ENCODE measurements at regions not wholly inside any gene's neighbourhood (a gene's known extent, or its start where the extent isn't known, plus 50 kb on each side); places are given as distances from the start of the nearest gene placed in this dataset.

DNA sequence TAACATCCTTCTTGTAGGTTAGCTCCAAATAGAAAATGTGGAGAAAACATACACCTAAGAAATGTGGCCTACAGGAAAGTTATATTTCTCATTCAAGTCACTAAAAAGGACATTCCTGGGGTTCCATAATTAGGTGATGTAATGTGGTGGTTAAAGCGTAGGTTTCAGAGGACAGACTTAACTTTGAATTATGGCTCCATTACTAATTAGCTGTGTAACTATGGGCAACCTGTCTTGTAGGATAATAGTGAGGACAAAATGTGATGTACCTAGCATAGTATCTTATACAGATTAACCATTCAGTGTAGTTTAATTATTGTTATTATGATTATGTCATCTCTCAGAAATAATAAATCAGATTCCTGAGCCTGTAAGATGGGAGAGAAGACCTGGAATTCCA lies 602.5 kb downstream of the TSN start:
- no peak for DNase-seq

DNA sequence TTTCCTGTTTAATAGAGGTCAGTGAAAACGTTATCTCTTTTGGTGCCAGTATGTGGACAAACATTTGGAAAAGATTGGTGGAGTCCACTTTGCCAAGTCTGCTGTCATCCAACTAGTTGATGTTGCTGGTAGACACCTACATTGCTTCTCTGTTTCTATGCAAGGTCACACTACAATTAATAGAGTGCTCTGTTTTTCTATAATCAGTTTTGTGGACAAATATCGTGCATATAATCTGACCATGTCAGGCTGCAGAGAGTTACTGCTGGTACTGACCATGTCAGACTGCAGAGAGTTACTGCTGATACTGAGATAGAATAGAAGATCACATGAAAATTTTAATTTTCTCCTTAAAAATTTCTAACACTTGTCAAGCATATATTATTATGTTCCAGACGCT lies 603.3 kb downstream of the TSN start:
- no peak for DNase-seq

DNA sequence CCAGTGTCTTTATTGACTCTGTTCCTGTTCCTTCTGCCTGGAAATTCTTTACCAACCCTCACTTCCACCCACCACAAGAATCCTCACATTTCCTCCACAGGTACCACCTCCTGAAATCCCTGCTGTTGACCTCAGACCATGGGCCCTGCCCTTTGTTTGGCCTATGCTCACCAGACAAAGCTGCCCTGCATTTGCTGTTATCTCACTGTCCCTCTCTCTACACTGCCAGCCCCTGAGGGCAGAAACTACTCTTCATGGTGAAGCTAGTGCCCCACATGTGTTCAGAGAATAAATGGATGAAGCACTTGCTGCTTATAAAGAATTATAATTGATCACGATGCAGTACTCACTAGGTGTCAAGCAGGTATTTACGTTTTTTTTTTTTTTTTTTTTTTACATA lies 608.4 kb downstream of the TSN start:
- DNase-seq = no peak

DNA sequence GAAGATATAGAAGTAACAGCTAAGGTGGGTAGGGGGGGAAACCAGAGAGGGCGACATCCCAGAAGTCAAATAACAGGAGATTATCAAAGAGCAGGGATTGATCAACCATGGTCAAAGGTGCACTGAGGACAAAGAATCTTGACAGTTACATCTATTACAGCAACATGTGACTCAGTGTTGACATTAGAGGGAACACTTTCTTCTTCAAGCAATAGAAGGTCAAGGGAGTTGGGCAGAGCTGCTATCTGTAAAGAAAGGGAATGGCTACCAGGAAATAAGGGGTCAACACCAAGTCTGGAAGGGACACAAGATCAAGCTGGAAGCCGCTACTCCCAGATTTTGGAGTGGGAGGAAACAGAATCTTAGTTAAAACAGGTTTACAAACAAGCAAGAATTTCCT lies 611.0 kb downstream of the TSN start:
- no peak for DNase-seq

DNA sequence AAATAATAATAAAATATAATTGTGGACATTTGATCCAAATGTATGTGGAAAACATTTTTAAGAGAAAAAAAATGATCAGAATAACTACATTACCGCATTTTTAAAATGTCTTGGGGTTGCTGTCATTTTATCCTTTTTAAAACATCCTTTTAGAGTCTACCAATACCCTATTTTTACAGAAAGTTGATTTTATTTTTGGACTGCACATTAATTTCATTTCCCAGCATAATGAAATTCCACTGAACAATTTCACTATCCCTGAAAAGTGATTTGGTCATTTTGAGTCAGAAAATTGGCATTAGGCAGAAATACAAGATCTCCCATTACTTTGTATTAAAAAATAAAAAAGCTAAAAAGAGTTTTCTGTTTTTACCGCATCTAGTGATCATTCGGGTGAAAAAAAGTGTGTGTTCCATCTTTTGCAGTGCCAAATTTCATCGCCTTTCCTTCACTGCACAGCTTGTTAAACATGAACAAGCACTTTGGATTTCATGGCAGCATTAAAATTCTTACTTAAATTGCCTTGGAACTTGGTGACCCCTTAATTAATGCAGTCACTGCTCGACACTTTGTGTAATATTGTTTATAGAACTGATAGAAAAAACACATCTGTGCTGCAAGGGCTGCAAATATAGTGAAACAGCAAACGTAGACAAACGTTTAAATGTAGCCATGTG lies 611.7 kb downstream of the TSN start:
- no peak for DNase-seq

DNA sequence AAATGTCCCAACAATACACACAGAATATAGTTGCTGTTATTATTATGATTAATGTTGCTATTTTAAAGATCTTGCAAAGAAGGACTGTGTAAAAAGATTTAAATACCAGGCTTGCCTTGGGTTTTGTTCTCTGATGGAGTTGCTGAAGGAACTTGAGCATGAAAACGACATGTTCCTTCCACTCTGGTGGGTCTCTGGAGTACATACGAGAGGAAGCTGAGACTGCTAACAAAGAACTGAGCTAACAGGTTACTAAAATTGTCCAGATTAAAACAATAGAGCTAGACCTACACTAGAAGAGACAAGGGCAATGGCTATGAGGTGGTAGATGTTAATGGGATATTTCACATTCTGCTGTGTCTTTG lies 612.2 kb downstream of the TSN start:
- DNase-seq = no peak

DNA sequence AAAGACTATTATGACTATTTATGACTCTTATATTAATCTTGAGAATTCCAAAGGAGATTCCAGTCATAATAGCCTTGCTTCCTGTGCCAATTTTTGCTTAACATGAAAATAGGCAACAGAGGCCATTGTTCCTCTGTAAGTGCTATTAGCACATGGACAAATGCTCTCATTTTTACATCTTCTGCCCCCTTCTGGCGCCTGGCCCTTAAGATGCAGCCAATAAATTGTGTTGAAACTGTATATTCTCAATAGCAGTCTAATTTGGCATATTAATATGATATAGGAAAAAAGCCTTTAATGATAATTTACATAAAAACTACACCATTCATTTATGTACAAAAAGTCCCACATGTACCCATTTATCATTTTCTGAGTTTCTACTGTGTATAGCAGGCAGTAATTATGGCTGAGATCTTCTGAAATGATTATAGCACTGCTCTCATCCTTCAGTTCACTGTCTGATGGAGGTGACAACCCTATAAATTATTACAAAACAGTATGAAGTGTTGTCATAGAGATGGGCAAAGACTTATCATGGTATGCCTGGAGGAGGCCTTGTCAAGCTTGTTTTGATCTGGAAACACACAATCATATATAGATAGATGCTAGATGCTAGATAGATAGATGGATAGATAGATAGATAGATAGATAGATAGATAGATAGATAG lies 613.3 kb downstream of the TSN start:
- DNase-seq = no peak

DNA sequence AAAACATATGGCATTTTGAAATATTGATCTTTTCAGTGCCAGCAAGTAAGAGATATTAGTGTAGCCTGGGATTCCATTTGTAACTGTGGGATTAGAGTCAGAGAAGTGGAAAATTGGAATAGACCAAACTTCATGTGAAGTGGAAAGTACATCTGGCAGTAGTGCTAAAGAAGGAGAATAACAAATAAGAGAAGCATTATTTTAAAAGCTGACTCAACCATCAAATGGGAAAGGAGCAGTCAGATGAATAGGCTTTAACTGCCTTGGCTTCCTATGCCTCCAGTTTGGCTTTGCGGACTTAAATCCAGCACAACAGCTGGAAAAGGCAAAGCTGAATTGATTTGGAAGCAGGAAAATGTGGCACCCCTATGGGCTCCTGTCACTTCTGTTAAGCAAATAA lies 623.1 kb downstream of the TSN start:
- DNase-seq = no peak

DNA sequence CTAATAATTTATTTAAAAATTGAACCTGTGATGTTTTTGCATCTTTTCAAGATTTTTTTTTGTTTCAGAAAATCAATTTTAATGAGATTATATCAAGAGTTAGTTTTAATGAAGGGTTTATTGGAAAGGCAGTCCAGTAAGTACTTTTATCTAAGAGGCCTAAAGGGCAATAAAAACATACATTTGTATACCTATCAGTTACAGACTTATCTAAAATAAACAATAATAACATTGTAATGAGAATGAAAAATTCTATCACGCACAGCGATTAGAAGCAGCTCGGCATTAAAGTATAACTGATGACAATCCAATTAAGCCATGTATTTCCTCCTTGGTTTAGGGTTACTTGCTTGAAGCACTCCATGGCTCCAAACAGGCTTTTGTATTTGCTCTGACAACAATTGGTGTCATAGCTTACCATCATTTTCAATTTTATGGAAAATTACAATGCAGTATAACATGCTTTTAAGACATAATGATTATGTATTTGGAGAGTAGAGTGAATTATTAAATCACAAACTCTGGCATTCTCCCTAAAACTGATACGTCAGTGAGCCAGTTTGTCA lies 629.4 kb downstream of the TSN start:
- DNase-seq = no peak

DNA sequence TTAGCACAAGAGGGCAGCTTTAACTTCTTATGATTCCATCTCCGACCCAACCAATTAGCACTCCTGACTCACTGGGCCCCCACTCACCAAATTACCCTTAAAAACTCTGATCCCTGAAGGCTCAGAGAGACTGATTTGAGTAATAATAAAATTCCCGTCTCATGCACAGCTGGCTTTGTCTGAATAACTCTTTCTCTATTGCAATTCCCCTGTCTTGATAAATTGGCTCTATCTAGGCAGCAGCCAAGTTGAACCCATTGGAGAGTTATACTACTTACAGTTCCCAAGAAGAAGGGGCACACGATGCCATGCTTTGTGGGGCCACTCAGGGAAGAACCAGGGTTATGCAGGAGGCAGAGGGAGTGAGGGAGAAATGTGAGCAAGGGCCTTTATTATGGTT lies 632.8 kb downstream of the TSN start:
- DNase-seq = no peak

DNA sequence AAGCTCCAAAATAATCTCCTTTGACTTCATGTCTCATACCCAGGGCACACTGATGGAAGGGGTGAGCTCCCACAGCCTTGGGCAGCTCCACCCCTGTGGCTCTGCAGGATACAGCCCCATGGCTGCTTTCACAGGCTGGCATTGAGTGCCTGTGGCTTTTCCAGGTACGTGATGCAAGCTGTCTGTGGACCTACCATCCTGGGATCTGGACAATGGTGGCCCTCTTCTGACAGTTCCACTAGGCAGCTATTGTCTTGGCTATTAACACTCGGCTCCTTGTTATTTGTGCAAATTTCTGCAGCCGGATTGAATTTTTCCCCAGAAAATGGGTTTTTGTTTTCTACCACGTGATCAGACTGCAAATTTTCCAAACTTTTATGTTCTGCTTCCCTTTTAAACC lies 634.2 kb downstream of the TSN start:
- DNase-seq = no peak

DNA sequence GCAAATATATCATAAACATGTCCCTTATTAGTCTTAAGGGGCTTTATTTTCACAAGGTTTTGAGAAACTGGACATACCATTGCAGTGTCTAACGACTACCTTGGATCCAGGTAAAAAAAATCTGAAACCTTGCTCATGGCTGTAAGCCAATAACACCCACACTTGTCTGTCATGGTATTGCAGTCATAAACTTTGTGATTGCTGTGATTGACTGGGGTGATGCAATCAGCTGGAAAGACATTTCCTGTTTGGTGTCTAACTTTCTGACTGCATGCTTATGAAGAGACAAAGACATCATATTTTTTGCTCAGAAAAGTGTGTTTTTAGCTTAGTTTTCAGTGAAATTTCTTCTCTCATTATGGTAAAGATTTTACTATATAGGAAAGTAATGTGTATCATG lies 635.0 kb downstream of the TSN start:
- DNase-seq = no peak

DNA sequence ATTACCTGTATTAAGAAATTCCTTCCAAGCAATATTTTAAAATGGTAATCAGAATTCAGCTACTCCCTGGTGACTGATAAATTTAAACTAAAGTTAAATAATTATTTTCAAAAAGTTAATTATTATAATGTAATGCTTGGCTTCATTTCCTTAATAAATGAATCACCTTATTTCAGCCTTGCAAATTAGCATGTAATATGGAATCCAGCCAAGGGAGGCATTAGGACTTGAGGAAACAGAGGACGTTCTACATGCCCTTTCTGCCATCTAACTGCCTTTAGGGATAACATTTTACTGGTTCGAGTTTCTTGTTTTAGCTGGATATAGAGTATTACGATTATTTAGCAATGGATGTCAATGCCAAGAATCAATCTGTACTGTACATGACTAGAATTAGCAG lies 636.3 kb downstream of the TSN start:
- DNase-seq = no peak

DNA sequence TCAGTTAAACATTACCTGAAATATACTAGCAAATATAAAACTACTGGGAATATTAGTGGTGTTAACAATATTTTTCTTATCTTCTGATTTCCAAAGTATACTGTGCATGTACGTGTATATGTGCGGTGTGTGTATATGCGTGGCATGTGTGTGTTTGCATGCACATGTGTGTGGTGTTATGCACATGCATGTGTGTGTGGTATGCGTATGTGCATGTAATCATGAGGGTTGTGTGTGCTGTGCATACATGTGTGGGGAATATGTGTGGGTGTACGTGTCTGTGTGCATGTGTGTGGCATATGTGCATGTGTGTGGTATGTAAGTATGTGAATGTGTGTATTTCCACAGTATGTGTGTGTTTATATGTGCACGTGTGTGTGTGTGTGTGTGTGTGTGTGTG lies 640.2 kb downstream of the TSN start:
- no peak for DNase-seq

DNA sequence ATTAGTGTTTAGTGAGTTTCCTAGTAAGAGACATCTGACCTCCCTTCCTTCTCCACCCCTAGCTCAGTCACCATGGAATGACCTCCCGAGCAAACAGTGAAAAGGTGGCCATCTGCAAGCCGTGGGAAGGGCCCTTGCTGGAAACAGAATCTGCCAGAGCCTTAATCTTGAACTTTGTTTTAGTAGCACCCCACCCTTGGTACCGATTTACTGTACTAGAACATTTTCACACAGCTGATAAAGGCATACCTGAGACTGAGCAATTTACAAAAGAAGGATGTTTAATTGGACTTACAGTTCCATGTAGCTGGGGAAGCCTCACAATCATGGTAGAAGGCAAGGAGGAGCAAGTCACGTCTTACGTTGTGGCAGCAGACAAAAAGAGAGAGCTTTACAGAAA lies 655.8 kb downstream of the TSN start:
- no peak for DNase-seq

DNA sequence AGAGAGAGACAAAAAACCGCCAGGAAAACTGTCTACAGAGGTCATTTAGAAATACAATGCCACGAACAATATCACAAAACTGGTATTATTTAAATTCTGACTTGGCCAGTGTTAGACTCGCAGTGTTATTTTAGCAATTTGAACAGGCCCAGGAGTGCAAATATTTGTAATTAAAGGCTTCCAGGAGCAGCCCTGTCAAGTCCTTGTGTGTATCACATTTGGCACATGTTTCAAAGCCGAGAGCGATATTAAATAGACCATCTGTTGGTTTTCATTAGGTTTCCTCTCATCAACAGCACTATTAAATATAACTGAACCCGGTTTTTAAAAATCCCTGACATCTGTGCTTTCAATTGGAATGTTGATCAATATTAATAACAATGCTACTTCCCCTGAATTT lies 656.9 kb downstream of the TSN start:
- no peak for DNase-seq

DNA sequence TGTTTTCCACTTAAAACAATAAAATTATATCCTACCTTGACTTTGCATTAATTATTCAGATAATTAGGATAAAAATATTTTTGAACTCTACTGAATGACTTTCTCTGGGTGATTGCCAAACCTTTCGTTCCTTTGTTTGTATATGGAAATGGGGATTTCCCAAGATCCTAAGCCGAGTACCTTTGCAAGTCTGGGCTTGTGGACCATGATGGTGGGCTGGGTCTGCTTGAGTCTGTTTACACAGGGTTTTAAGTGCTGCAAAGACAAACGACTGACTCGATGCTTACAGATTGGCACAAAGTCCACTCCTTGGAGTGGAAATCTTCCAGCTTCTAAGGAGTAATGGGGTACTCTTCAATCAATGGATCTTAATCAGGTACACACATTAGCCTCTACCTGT lies 659.5 kb downstream of the TSN start:
- no peak for DNase-seq

DNA sequence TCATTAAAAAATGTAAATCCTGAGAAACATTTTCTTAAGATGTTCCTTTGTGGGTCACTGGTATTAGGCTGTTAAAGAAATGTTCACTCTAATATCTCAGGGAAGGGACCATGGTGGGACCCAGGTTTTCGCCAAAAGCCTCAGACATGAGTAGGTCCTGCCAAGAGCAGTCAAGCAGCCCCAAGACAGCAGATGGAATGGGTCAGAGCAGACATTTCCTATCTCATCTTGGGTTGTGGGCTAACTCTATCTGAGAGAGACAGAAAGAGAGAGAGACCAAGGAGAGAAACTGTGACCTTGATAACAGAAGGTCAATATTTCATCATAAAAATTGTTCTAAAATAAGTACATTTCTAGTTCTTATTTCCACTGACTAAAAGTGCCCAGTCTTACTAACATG lies 661.7 kb downstream of the TSN start:
- no peak for DNase-seq

DNA sequence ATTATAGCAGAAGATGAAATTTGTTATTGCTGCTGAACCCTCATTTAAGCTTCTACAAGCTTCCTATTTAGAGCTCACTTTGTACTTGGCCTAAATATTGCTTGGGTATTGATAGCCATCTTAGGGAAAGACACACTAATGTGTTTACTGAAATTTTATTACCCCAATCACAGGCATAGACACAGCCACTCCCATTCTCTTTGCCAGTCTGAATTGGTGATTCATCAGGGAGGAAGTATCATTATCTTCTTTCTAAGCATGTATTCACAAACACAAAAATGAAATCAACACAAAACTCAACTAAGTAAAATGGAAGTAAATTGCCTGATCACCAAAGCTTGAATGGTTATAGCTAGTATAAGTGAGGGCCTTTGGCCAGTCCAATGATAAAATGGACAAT lies 666.3 kb downstream of the TSN start:
- no peak for DNase-seq

DNA sequence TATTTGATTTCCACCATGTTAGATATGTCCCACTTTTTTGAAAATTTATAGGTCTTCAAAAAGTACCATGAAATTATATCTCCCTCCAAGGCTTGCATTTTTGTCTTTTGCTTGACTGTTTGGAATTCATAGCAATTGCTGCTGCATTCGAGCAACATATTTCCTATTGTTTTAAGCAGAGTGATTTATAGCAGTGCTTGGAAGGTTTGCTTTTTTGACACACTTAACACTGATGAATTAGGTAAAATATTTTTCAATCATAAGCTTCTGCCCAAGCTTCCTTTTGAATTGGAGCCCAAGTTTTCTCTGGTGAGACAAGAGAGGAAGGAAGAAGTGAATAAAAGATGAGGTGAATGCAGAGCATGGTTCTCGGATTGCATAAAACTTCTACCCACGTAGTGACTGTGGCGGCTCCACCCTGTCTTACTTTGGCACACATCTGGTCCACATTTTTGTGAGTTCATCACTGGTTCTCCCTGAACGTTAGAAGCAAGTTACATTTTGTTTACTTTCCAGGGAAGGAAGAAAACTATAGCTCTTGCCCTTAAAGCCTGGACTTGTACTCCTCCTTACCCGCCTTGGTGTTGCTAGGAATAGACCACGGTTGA lies 667.0 kb downstream of the TSN start:
- no peak for DNase-seq

DNA sequence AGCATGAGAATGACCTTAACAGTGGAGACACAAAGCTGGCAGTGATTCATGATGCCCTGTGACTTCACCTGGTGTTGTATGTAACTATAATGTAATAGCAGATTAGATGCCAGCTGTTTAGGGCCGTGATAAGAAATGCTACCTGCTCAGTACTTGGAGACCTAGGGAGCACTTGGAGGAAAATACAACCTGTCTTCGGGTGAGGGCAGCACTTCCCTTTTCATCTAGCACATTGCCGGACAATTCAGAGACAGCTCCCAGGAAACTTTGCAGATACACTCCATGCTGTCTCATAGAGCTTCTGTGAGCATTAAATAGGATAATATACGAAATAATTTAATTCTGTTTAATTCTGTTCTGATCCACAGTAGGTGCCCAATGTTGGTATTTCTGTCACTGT lies 668.5 kb downstream of the TSN start:
- no peak for DNase-seq

DNA sequence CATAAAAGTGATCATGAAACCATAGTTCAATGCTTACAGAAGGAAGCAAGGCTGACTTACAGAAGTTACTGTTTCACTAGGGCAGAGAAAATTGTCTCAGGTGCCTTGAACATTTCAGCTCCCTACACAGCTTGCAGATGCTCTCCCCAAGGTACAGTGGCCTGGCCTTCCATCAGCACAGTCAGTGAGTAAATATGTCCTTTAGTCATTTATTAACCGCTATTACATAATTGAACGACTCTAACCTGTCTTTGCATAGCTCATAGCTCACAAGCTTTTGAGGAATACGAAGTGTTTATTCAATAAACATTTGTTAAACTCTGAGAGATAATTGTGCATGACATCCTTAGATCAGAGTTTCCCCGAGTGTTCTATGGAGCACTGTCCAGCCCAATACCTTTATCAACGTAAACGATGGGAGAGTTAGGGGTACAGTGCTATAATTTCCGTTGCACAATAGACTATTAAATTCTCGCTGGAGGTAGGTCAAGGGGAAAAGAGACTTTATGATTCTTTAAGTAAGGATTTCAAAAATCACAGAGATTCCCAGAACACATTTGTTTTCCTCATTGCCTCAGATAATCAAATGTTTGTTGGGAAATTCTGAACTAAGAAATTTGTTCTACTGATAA lies 677.8 kb downstream of the TSN start:
- DNase-seq = no peak

DNA sequence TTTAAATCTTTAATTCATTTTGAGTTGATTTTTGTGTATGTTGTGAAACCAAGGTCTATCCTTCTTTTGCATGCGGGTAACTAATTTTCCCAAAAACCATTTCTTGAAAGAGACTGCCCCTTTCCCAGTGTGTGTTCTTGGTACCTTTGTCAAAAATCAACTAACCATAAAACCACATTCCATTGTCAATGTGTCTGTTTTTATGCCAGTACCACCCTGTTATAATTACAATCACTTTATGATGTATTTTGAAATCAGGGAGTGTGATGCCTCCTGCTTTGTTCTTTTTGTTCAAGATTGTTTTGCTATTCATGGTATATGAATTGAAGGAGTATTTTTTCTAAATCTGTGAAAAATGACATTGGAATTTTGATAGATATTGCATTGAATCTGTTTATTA lies 689.6 kb downstream of the TSN start:
- DNase-seq = no peak

DNA sequence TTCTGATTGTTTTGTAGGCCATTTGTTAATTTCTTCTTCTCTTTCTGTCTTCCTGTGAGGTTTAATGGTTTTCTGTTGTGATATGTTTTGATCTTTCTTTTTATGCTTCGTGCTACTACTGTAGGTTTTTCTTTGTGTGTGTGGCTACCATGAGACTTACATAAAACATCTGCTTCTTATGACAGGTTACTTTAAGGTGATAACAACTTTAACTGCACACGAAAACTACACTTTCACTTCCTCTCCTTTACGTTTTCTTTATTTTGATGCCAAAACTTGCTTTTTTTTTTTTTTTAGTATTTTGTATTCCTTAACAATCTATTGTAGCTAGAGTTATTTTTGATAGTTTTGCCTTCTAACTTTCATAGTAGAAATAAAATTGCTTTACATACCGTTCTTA lies 691.3 kb downstream of the TSN start:
- DNase-seq = no peak

Data from activated CD4-positive, alpha-beta T cell treated with anti-CD3 and anti-CD28 coated beads, Interleukin-2, amount 50 U/mL, for 48 hours (primary cell).